ENCODE measurements at regions not wholly inside any gene's neighbourhood (a gene's known extent, or its start where the extent isn't known, plus 50 kb on each side); places are given as distances from the start of the nearest gene placed in this dataset.

DNA sequence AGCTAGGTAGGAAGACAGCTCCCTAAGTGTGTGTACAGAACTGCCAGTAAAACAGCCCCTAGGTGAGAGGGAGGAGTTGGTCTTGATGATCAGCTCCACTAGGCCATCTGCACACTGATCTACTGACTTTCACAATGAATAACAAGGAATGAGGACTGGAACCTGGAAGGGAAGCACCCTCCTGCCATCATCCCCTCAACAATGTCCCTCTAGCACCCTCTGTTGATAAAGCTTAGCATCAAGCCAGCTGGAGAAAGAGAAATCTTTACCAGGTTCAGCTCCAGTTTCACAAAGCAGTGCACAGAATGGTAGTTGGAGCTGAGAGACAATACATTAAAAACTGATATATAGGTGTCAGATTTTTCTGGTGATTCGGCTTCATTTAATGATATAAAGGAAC, 57.2 kb upstream of the IRAK1BP1 start:
- DNase-seq, result peak; percentile 58

DNA sequence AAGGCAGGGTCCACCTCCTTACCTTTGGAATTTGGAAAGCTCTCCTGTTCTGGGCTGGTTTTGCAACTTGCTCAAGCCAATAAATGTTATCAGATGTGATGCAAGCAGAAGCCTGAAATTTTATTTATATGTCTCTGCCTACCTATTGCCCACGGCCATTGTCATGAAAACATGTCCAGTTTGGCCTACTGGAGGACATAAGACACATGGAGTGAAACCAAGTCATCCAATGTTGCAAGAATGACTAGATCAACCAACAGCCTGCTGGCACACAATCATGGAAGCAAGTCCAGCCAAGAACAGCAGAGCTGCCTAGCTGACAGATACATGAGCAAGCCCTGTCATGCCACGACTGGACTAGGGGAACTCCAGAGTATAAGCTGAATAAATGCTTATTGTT, 56.7 kb upstream of the IRAK1BP1 start:
- no peak for DNase-seq
